HepG2 (cell line): ENCODE measurements at regions not wholly inside any gene's neighbourhood (a gene's known extent, or its start where the extent isn't known, plus 50 kb on each side); places are given as distances from the start of the nearest gene placed in this dataset.

ENCODE experiments used
- ATAC-seq: fragments of 200-7000 bp; cut with Tn5 transposase; 3 replicates; pipeline ENCODE4 v1.9.1; 2020; ENCODE audit warnings: mild to moderate bottlenecking, moderate library complexity
- BruUV-seq: library from RNA; stranded (reverse); fragments of 400-500 nt; replicated peaks from 2 replicates; lab custom pipeline; 2021; lab: Mats Ljungman, UMichigan
- CTCF ChIA-PET: fragments of 300-600 bp; formaldehyde crosslinking; extraction: SDS; loops from one replicate; lab custom pipeline; 2021; ENCODE audit warnings: low total read pairs, inconsistent platforms, low intra/inter-chr PET ratio; lab: Yijun Ruan, JAX
- POLR2A ChIA-PET: fragments of 350-600 bp; sonication (Branson Sonifier 250); formaldehyde crosslinking; loops from one replicate; lab custom pipeline; 2020; ENCODE audit warnings: antibody characterized with exemption, inconsistent platforms; lab: Yijun Ruan, JAX
- DNase-seq: peaks from one replicate; pipeline ENCODE4 v3.0.0-alpha.2; 2015; ENCODE audit warnings: low spot score
- FAIRE-seq: peaks from 3 replicates; lab custom pipeline; 2011; peaks lifted over from hg19 to GRCh38; lab: Jason Lieb, UNC
- H2AFZ ChIP-seq: one replicate; pipeline ENCODE4 v1.6.1; 2011; ENCODE audit warnings: low read length, inconsistent platforms
- H3K27ac ChIP-seq: fragments of 300-600 bp; 3 replicates; pipeline ENCODE4 v1.8.0; 2011; ENCODE audit warnings: mixed run types, mild to moderate bottlenecking, mixed read lengths, low read length, inconsistent platforms; ENCODE audit not compliant: insufficient read depth; ENCODE audit errors: extremely low read length
- H3K27me3 ChIP-seq, 2 experiments: fragments of 200-600 bp in 1 of 2; 2 replicates in 1 of 2; 3 replicates in 1 of 2; pipeline versions ENCODE4 v1.6.0 to v1.8.0; 2011; ENCODE audit warnings: low read length in 2 of 2, mild to moderate bottlenecking in 2 of 2, moderate library complexity in 2 of 2, inconsistent platforms in 1 of 2; ENCODE audit not compliant: insufficient read depth in 2 of 2, control insufficient read depth in 1 of 2
- H3K36me3 ChIP-seq, 2 experiments: fragments of 200-600 bp in 1 of 2; replicated peaks in 1 of 2; 2 replicates in 1 of 2; 3 replicates in 1 of 2; pipeline versions ENCODE4 v1.5.1 to v1.8.0; 2011; ENCODE audit warnings: low read length in 2 of 2, inconsistent platforms in 1 of 2; ENCODE audit not compliant: insufficient read depth in 2 of 2, control insufficient read depth in 1 of 2
- H3K4me1 ChIP-seq: 2 replicates; pipeline ENCODE4 v1.5.1; 2012; ENCODE audit warnings: low read length, inconsistent platforms; ENCODE audit not compliant: insufficient read depth
- H3K4me2 ChIP-seq: 2 replicates; pipeline ENCODE4 v1.6.0; 2011; ENCODE audit warnings: low read depth, low read length, inconsistent platforms
- H3K4me3 ChIP-seq, 3 experiments: fragments of 200-600 bp in 1 of 3; sonication (generic), shearing (Covaris generic) in 1 of 3; replicated peaks in 1 of 3; 2 replicates each; pipeline ENCODE4 v1.5.1; 2011 to 2016; ENCODE audit warnings: low read length in 3 of 3, inconsistent platforms in 2 of 3, low read depth in 2 of 3, mild to moderate bottlenecking in 2 of 3, control low read depth in 1 of 3, mixed read lengths in 1 of 3; ENCODE audit not compliant: insufficient read depth in 1 of 3
- H3K79me2 ChIP-seq: one replicate; pipeline ENCODE4 v1.6.1; 2011; ENCODE audit warnings: low read length, inconsistent platforms; ENCODE audit not compliant: insufficient read depth
- H3K9ac ChIP-seq: 2 replicates; pipeline ENCODE4 v1.6.0; 2011; ENCODE audit warnings: mild to moderate bottlenecking, low read depth, low read length, inconsistent platforms; ENCODE audit not compliant: insufficient read depth
- H3K9me3 ChIP-seq: 2 replicates; pipeline ENCODE4 v1.5.1; 2012; ENCODE audit warnings: mild to moderate bottlenecking, low read length
- H4K20me1 ChIP-seq: 2 replicates; pipeline ENCODE4 v1.6.0; 2011; ENCODE audit warnings: inconsistent platforms, mild to moderate bottlenecking, low read length, moderate library complexity; ENCODE audit not compliant: insufficient read depth
- CBX5 ChIP-seq: sonication (generic); formaldehyde crosslinking; IDR thresholded peaks from 2 replicates; pipeline ENCODE4 v1.4.0; 2020; ENCODE audit warnings: missing genetic modification reagents, borderline replicate concordance
- FOXA1 ChIP-seq, 2 experiments: fragments of 450-650 bp in 1 of 2; sonication (generic) in 1 of 2; formaldehyde crosslinking in 1 of 2; IDR thresholded peaks; 2 replicates each; pipeline versions ENCODE4 v1.4.0 to v1.6.1; 2016 to 2020; ENCODE audit warnings: missing genetic modification reagents in 1 of 2
- GATA4 ChIP-seq: sonication (generic); IDR thresholded peaks from 2 replicates; pipeline ENCODE4 v1.6.1; 2016; ENCODE audit warnings: antibody characterized with exemption, low read depth, borderline replicate concordance
- JUNB ChIP-seq: sonication (generic); formaldehyde crosslinking; IDR thresholded peaks from 2 replicates; pipeline ENCODE4 v1.8.0; 2022; ENCODE audit warnings: missing genetic modification reagents, mild to moderate bottlenecking, borderline replicate concordance
- LCORL ChIP-seq, 2 experiments: fragments of 450-650 bp in 1 of 2; sonication (generic) in 1 of 2; formaldehyde crosslinking in 1 of 2; IDR thresholded peaks; 2 replicates each; pipeline versions ENCODE4 v1.5.0 to v1.6.1; 2017 to 2020; ENCODE audit warnings: antibody characterized with exemption in 1 of 2, missing genetic modification reagents in 1 of 2
- MAFF ChIP-seq: IDR thresholded peaks from 2 replicates; pipeline ENCODE4 v1.6.1; 2011; ENCODE audit warnings: low read depth, low read length, improper control_type of control experiment
- MAFK ChIP-seq, 2 experiments: IDR thresholded peaks in 1 of 2; conservative IDR thresholded peaks in 1 of 2; 2 replicates each; pipeline ENCODE4 v1.6.1; 2011; ENCODE audit warnings: improper control_type of control experiment in 2 of 2, low read length in 2 of 2
- NFATC3 ChIP-seq: sonication (generic); formaldehyde crosslinking; IDR thresholded peaks from 2 replicates; pipeline ENCODE4 v1.5.1; 2020; ENCODE audit warnings: mild to moderate bottlenecking, missing genetic modification reagents
- RARG ChIP-seq: sonication (generic); formaldehyde crosslinking; IDR thresholded peaks from 2 replicates; pipeline ENCODE4 v1.4.0; 2020; ENCODE audit warnings: low read depth, mild to moderate bottlenecking, missing genetic modification reagents
- SALL2 ChIP-seq: sonication (generic); formaldehyde crosslinking; IDR thresholded peaks from 2 replicates; pipeline ENCODE4 v1.8.1; 2023; ENCODE audit warnings: mild to moderate bottlenecking, missing genetic modification reagents, inconsistent platforms
- ZBTB8A ChIP-seq: sonication (generic); formaldehyde crosslinking; IDR thresholded peaks from 2 replicates; pipeline ENCODE4 v1.4.0; 2020; ENCODE audit warnings: mild to moderate bottlenecking, low read depth, missing genetic modification reagents, borderline replicate concordance
- ZNF546 ChIP-seq: sonication (generic); formaldehyde crosslinking; conservative IDR thresholded peaks from 2 replicates; pipeline ENCODE4 v1.8.1; 2023; ENCODE audit warnings: mild to moderate bottlenecking, missing genetic modification reagents
- ZNF749 ChIP-seq: sonication (generic); formaldehyde crosslinking; IDR thresholded peaks from 2 replicates; pipeline ENCODE4 v1.8.0; 2022; ENCODE audit warnings: mild to moderate bottlenecking, missing genetic modification reagents, moderate library complexity, borderline replicate concordance
- in situ Hi-C: cut with HindIII; loops from 2 replicates; pipeline ENCODE4 v1.10.0; 2017; ENCODE audit warnings: low pct_unique_long_range_greater_than_20kb; ENCODE audit not compliant: extremely low pct_ligation_motif_present
- intact Hi-C: fragments of 100-400 bp; cut with micrococcal nuclease; formaldehyde crosslinking; loops from one replicate; pipeline ENCODE4 v1.10.0; 2022; ENCODE audit not compliant: unreplicated experiment
- TF ChIP-seq, protein P1 (sequence below): sonication (generic); formaldehyde crosslinking; IDR thresholded peaks from 2 replicates; pipeline ENCODE4 v1.8.1; 2022; ENCODE audit warnings: low read depth, mild to moderate bottlenecking, missing genetic modification reagents
- TF ChIP-seq, protein P2 (sequence below): IDR thresholded peaks from 2 replicates; pipeline ENCODE4 v1.6.1; 2016; ENCODE audit warnings: mild to moderate bottlenecking, missing biosample characterization, missing genetic modification reagents

DNA sequence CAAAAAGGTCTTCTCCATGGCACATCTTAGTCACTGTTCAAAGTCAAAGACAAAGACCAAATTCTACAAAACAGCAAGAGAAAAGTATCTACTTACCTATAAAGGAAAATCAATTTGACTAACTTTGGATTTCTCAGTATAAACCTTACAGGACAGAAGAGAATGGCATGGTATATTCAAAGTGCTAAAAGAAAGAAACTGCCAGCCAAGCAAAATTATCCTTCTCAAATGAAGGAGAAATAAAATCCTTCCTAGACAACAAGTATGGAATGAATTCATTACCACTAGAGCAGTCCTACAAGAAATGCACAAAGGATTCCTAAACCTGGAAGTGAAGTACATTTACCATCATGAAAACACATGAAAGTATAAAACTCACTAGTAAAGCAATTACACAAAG lies 235.5 kb downstream of the STK31 start:
- Histone ChIP-seq H3K4me1 (no peaks in the 10 kb centered on the region), H3K9ac (no peak overlapping the region), H3K27ac (no peak overlapping the region), H3K27me3 (no peaks in the 10 kb centered on the region), H4K20me1 (no peaks in the 10 kb centered on the region), H3K9me3 (no peaks in the 10 kb centered on the region), H3K4me3 (no peak overlapping the region), H3K36me3 (no peaks in the 10 kb centered on the region), H3K4me2 (no peak overlapping the region), H3K79me2 (no peaks in the 10 kb centered on the region), H2AFZ (no peak overlapping the region)
- no TSS peak for BruUV-seq
- ATAC-seq = no peak
- CTCF ChIA-PET = no interaction called here
- in situ Hi-C loops = no loop called here
- POLR2A ChIA-PET = no interaction called here
- intact Hi-C loops = no loop called here
- DNase-seq = no peak
- TF ChIP-seq LCORL (IDR thresholded peaks at IDR 0.05) = no peak
- no peak for TF ChIP-seq LCORL (CRISPR knock-in tag; IDR thresholded peaks at IDR 0.05)
- peak; percentile 52 to 78 for TF ChIP-seq MAFK (conservative IDR thresholded peaks at IDR 0.05 in 1 of 2, IDR thresholded peaks at IDR 0.05 in 1 of 2; ENCODE audit: low read length in 2 of 2)
- TF ChIP-seq MAFF = peak; percentile 52
- TF ChIP-seq SALL2 (CRISPR knock-in tag) = no peak
- TF ChIP-seq, all 625 proteins: peak for 2
- no peak for FAIRE-seq

GRCh38 chr7:23955145-23955544 lies 245.1 kb downstream of the STK31 start:
- CTCF ChIA-PET = no interaction called here
- no peaks in the 10 kb centered on the region for H3K79me2 ChIP-seq
- POLR2A ChIA-PET = no interaction called here
- no peak overlapping the region for H2AFZ ChIP-seq
- no peak for FAIRE-seq
- DNase-seq = no peak
- H3K27ac ChIP-seq = no peak overlapping the region
- H3K9ac ChIP-seq = no peak overlapping the region
- H3K36me3 ChIP-seq = no peaks in the 10 kb centered on the region
- ATAC-seq = no peak
- BruUV-seq = no TSS peak
- peaks cover 24% of the 10 kb centered on the region for H3K4me1 ChIP-seq
- no peak overlapping the region for H3K4me2 ChIP-seq
- no peaks in the 10 kb centered on the region for H3K9me3 ChIP-seq
- intact Hi-C loops = no loop called here
- in situ Hi-C loops = no loop called here
- no peaks in the 10 kb centered on the region for H3K27me3 ChIP-seq
- no peaks in the 10 kb centered on the region for H4K20me1 ChIP-seq
- H3K4me3 ChIP-seq = no peak overlapping the region
- no peak for TF ChIP-seq NFATC3
- TF ChIP-seq ZNF546 (CRISPR knock-in tag) = no peak
- TF ChIP-seq JUNB (CRISPR knock-in tag) = no peak
- TF ChIP-seq, protein P1, sequence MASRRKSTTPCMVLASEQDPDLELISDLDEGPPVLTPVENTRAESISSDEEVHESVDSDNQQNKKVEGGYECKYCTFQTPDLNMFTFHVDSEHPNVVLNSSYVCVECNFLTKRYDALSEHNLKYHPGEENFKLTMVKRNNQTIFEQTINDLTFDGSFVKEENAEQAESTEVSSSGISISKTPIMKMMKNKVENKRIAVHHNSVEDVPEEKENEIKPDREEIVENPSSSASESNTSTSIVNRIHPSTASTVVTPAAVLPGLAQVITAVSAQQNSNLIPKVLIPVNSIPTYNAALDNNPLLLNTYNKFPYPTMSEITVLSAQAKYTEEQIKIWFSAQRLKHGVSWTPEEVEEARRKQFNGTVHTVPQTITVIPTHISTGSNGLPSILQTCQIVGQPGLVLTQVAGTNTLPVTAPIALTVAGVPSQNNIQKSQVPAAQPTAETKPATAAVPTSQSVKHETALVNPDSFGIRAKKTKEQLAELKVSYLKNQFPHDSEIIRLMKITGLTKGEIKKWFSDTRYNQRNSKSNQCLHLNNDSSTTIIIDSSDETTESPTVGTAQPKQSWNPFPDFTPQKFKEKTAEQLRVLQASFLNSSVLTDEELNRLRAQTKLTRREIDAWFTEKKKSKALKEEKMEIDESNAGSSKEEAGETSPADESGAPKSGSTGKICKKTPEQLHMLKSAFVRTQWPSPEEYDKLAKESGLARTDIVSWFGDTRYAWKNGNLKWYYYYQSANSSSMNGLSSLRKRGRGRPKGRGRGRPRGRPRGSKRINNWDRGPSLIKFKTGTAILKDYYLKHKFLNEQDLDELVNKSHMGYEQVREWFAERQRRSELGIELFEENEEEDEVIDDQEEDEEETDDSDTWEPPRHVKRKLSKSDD = no peak
- no peak for TF ChIP-seq CBX5 (CRISPR knock-in tag)
- no peak for TF ChIP-seq ZBTB8A (CRISPR knock-in tag)
- TF ChIP-seq MAFF = no peak
- TF ChIP-seq FOXA1 (IDR thresholded peaks at IDR 0.05) = no peak
- TF ChIP-seq FOXA1 (CRISPR knock-in tag; IDR thresholded peaks at IDR 0.05) = no peak
- TF ChIP-seq, protein P2, sequence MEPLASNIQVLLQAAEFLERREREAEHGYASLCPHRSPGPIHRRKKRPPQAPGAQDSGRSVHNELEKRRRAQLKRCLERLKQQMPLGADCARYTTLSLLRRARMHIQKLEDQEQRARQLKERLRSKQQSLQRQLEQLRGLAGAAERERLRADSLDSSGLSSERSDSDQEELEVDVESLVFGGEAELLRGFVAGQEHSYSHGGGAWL (CRISPR knock-in tag) = no peak
- TF ChIP-seq RARG (CRISPR knock-in tag) = no peak
- no peak for TF ChIP-seq ZNF749 (CRISPR knock-in tag)
- no peak for TF ChIP-seq GATA4
